ENCODE measurements at regions not wholly inside any gene's neighbourhood (a gene's known extent, or its start where the extent isn't known, plus 50 kb on each side); places are given as distances from the start of the nearest gene placed in this dataset.

GRCh38 chr13:29948791-29949190, 98.4 kb upstream of the UBL3 start:
- TF ChIP-seq CTCF (IDR thresholded peaks at IDR 0.05) (no peak), EZH2 (IDR thresholded peaks at IDR 0.05; ENCODE audit: borderline replicate concordance, insufficient read depth, low read depth, low read length, poor library complexity, severe bottlenecking) (no peak)

All from B cell (primary cell).